Activated CD4-positive, alpha-beta T cell treated with anti-CD3 and anti-CD28 coated beads, Interleukin-10, Interleukin-2, amounts not matched to agents 100 ng/mL and 50 ng/mL, durations not matched to agents 16 hours and 8 hours (primary cell): ENCODE measurements at regions not wholly inside any gene's neighbourhood (a gene's known extent, or its start where the extent isn't known, plus 50 kb on each side); places are given as distances from the start of the nearest gene placed in this dataset.
A peak's percentile ranks its signal among the peaks of the same experiment; 100 is the strongest.

Source experiments
- DNase-seq: peaks from one replicate; pipeline ENCODE4 v3.0.0-alpha.2; 2020

- DNase-seq: no peak
Observed at GRCh38 chr18:38961880-38962279, 1396.3 kb upstream of the CELF4 start.

- no peak for DNase-seq
Observed at GRCh38 chr18:38957736-38958135, 1392.1 kb upstream of the CELF4 start.

- no peak for DNase-seq
Observed at GRCh38 chr18:38956068-38956467, 1390.5 kb upstream of the CELF4 start.

DNA sequence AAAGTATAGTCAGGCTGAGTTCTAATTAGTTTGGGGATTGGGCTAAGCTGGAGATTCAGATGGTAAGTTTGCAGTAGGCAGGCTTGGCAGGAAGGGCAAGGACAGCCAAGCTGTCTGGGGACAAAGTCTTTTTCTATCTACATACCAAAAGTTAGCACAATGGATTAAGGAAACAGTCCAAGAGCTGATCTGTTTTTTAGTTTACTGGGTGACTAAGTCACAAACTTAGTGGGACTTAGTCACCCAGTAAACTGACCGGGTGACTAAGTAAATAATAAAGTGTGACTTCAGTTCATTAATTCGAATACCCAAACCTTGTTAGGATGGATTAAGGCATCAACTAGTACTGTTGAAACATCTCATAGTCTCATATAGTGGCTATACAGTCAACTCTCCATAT is 1386.0 kb upstream of the CELF4 start:
- DNase-seq: no peak

DNA sequence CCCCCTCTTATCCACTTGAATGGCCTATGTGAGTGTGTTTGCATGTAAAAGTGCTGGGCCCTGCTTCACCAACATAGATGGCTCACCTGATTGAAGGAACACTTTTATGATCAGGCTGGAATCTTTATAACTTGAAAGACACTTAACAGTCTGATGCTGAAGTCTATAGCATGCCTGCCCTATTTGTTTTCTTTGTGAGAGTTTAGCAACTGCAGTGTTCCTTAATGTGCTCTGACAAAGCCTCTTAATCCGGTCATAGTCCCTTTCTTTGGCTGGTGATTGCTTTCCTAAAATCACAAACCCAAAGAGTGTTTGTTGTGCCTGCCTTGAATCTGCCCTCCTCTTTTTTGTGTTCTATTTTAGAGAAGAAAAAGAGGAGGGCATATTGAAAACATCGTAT is 1382.8 kb upstream of the CELF4 start:
- DNase-seq: no peak

- DNase-seq: no peak
Observed at GRCh38 chr18:38944446-38945024, 1378.9 kb upstream of the CELF4 start.

GRCh38 chr18:38941711-38942561 is 1376.3 kb upstream of the CELF4 start:
- DNase-seq: no peak

DNA sequence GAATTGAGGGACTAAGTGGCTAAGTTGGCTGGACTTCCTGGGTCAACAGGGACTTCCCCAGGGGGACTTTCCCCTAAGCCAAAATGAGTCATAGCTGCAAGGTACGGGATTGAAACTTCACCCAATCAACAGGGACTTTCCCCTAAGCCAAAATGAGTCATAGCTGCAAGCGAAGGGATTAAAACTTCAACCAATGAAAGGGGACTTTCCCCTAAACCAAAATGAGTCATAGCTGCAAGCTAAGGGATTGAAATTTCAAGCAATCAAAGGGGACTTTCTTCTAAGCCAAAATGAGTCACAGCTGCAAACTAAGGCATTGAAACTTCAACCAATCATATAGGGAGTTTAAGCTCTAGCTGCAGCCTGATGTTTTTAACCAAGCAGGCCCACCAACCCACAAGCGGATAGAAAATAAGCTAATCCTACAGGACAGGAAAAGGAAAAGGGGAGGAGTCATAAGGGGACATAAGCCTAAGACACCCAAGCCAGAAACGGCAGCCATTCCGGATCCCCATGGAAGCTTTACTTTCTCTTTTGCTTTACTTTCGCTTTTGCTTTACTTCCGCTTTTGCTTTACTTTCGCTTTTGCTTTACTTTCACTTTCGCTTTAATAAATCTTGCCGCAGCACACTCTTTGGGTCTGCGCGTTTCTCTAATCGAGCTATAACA is 1375.4 kb upstream of the CELF4 start:
- DNase-seq: peak; percentile 92

DNA sequence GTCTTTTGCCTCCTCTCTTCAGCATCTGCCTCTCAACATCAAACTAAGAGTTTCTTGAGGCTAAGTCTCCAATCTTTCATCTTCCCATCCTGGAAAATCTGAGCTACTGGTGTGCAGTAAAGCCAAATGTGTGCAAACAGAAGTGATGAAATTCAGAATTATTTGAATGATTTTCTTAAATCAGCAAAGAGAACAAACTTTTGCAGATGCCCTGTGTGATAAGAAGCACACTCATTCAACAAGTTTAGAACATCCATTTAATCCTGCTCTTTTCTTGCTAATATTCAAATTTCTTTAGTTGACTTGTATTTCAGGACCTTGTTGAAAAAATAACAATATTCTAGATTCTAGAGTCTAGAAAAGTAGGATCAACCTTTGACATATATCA is 1374.9 kb upstream of the CELF4 start:
- no peak for DNase-seq

GRCh38 chr18:38933910-38934510 is 1368.4 kb upstream of the CELF4 start:
- no peak for DNase-seq

DNA sequence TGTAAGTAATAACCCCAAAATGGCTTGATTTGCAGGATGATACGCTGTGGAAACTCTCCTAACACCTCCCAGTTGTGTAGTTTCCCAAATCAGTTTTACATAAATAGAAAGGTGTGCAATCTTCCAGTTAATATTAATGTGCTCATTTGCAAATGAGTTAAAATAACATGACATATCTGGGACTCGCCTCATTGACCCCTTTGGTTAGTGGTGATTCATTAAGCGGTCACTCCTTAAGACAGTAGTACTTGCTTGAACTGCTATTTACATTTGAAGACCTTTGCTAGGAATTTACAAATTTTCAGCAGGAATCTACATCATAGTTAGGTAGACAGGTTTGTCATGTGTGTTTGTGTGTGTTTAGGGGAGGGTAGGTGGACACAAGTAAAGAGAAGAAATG is 1367.7 kb upstream of the CELF4 start:
- DNase-seq: no peak

DNA sequence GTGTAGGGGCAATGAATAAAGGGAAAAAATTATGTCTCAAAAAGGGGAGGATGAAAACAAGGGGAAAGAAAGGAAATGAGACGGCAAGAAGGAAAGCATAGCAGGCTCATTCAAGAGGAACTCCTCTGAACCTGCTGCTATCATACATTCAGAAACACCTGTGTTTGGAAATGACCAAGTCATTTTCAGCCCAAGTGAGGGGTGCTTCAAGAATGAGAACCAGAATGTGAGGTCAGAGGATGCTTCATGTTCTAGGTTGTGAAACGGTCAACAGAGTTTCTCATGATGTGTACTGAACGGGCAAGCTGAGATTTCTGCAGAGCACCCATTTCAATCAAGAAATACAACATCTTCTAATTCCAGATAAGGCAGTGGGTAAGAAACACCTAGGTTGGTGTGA is 1367.2 kb upstream of the CELF4 start:
- DNase-seq: no peak

DNA sequence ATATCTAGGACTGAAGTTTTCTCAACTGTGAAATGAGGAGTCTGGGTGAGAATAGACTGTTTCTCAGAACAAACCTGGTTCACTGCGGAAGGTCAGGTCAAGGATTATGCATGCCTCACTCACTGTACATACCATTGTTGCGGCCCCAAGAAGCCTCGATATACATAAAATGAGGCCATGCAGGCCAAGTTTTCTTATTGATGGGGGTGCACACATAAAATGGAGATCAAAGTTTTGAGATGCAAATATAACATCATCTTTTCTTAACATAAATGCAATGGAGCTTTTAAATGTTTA is 1366.1 kb upstream of the CELF4 start:
- no peak for DNase-seq

DNA sequence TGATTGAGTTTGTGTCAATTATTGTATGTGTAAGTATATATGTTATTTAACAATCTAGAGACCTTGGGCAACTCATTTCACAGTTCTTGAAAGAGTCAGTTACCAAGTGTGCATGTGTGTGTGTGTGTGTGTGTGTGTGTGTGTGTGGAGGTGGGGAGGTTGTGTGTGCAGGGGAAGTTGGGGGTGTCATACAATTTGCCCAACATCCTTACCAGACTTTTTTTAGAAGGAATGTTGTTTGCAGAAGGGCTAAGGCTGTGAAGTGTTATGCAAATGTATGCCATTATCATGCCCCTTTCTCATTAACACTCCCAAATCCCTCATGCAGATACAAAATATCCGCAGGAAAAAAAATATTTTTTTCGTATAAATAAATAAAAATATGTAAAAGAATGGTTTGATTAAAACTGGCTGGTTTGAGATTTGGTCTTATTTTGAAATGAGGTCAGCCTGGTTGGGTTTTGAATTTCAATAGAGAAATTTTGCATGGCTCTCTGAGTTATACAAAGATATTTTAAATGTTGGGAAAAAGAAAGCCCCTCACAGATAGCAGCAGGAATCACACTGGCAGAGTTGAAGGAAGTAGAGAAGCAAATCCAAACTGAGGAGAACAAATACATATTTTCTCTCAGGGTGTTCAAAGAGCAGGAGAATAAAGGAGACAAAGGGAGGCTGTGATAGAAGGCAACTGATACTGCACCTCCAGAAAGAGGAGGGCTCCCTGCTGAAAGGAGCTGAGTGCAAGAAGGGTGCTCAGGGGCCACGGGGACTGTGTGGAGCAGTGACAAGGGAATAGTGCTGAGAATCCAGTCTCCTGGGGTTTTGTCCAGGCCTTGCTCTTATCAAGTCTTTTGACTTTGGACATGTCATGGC is 1365.5 kb upstream of the CELF4 start:
- DNase-seq: no peak

- DNase-seq: no peak
Observed at GRCh38 chr18:38923540-38923939, 1357.9 kb upstream of the CELF4 start.

- no peak for DNase-seq
Observed at GRCh38 chr18:38923126-38923525, 1357.5 kb upstream of the CELF4 start.

DNA sequence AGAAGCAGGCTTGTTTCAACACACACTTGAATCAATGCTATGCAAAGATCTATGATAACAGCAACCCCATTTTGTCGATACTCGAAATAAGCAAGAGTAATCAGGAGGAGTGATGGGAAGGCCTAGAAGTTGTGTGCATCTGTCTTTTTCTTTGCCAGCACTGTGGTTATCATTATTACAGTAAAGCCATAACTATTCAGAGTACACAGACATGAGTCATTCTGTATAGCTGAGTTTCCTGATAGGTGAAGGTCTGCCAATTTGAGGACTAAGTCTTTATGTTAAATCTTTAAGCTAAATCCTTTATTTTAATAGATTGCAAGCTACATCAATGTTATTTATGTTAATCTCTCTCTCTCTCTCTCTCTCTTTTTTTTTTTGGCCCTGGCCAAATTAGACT is 1344.4 kb upstream of the CELF4 start:
- no peak for DNase-seq

- DNase-seq: no peak
Observed at GRCh38 chr18:38902796-38903195, 1337.2 kb upstream of the CELF4 start.

GRCh38 chr18:38900445-38900844 is 1334.8 kb upstream of the CELF4 start:
- DNase-seq: no peak

GRCh38 chr18:38900031-38900430 is 1334.4 kb upstream of the CELF4 start:
- no peak for DNase-seq

DNA sequence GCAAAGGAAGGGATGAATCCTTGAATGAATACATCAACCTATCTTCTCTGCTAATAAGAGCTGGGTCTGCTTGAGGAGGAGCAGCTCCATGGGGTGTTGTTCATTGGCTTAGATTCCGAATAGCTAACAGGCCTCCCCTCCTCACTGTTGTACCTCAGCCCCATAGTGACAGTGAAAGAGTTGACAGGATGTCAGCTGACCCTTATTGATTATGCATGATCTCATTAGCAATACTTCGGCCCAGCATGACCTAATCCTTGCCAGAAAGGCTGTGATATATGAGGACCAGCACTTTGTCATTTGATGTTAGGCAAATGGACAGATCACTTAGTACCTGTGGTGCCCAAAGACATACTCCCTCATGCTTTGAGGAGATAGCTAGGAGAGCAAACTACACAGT is 1333.7 kb upstream of the CELF4 start:
- no peak for DNase-seq

- DNase-seq: no peak
Observed at GRCh38 chr18:38898167-38898566, 1332.6 kb upstream of the CELF4 start.

DNA sequence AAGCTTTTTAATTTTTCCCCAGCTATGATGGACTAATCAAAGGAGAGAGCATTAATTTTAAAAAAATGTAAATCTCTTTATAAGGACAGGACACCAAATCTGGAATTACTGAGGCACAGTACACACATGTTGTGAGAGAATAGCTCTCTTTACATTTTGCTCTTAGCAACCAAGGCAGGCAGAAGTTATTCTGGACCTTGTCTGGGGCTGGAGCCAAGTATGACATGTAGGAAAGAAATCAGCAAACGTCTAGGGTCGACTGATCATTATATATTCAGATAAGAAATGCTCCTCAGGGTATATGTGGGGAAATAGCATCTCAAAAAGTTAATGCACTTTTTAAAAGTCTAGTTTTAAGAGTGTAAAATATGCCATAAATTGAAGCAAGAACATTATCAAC is 1330.0 kb upstream of the CELF4 start:
- DNase-seq: no peak
